Trophoblast cell (in vitro differentiated cells and primary cell): ENCODE measurements at regions not wholly inside any gene's neighbourhood (a gene's known extent, or its start where the extent isn't known, plus 50 kb on each side); places are given as distances from the start of the nearest gene placed in this dataset.

ENCODE experiments used
- DNase-seq, 2 donors: peaks; one replicate each; pipeline ENCODE4 v3.0.0-alpha.2; 2016
- H2AFZ ChIP-seq: 2 replicates; pipeline ENCODE4 v1.6.1; 2013; ENCODE audit warnings: low read length, moderate library complexity, mild to moderate bottlenecking; ENCODE audit not compliant: insufficient read depth, poor library complexity
- H2AK5ac ChIP-seq: 2 replicates; pipeline ENCODE4 v1.6.1; 2013; ENCODE audit warnings: mild to moderate bottlenecking, low read length
- H2BK120ac ChIP-seq: 2 replicates; pipeline ENCODE4 v1.6.1; 2013; ENCODE audit warnings: low read length, mild to moderate bottlenecking, moderate library complexity; ENCODE audit not compliant: insufficient read depth, poor library complexity
- H2BK12ac ChIP-seq: 2 replicates; pipeline ENCODE4 v1.6.1; 2013; ENCODE audit warnings: mild to moderate bottlenecking, low read length, moderate library complexity
- H2BK5ac ChIP-seq: 2 replicates; pipeline ENCODE4 v1.6.1; 2013; ENCODE audit warnings: low read length, low read depth, moderate library complexity, mild to moderate bottlenecking; ENCODE audit not compliant: poor library complexity
- H3K14ac ChIP-seq: 2 replicates; pipeline ENCODE4 v1.6.1; 2013; ENCODE audit warnings: mild to moderate bottlenecking, low read length
- H3K18ac ChIP-seq: 2 replicates; pipeline ENCODE4 v1.6.1; 2013; ENCODE audit warnings: mild to moderate bottlenecking, low read length
- H3K23ac ChIP-seq: 2 replicates; pipeline ENCODE4 v1.6.1; 2013; ENCODE audit warnings: low read length
- H3K27ac ChIP-seq: 2 replicates; pipeline ENCODE4 v1.5.1; 2013; ENCODE audit warnings: low read depth, mild to moderate bottlenecking, inconsistent platforms, low read length, moderate library complexity
- H3K27me3 ChIP-seq: 2 replicates; pipeline ENCODE4 v1.6.1; 2013; ENCODE audit warnings: inconsistent platforms, mild to moderate bottlenecking, low read length, moderate library complexity; ENCODE audit not compliant: insufficient read depth
- H3K36me3 ChIP-seq, 2 experiments: 1 replicate in 1 of 2; 2 replicates in 1 of 2; pipeline ENCODE4 v1.6.1; 2013; ENCODE audit warnings: low read length in 2 of 2, mild to moderate bottlenecking in 2 of 2, moderate library complexity in 1 of 2; ENCODE audit not compliant: insufficient read depth in 2 of 2, control insufficient read depth in 1 of 2
- H3K4ac ChIP-seq: 2 replicates; pipeline ENCODE4 v1.6.1; 2013; ENCODE audit warnings: low read depth, mild to moderate bottlenecking, low read length, moderate library complexity
- H3K4me1 ChIP-seq, 2 experiments: 1 replicate in 1 of 2; 2 replicates in 1 of 2; pipeline ENCODE4 v1.6.1; 2013; ENCODE audit warnings: low read length in 2 of 2, mild to moderate bottlenecking in 2 of 2, moderate library complexity in 1 of 2; ENCODE audit not compliant: insufficient read depth in 2 of 2, control insufficient read depth in 1 of 2
- H3K4me2 ChIP-seq: 2 replicates; pipeline ENCODE4 v1.6.1; 2013; ENCODE audit warnings: inconsistent platforms, mild to moderate bottlenecking, low read length, moderate library complexity
- H3K4me3 ChIP-seq: 2 replicates; pipeline ENCODE4 v1.5.1; 2013; ENCODE audit warnings: mild to moderate bottlenecking, low read depth, low read length, inconsistent platforms
- H3K79me1 ChIP-seq: one replicate; pipeline ENCODE4 v1.6.1; 2013; ENCODE audit warnings: low read length
- H3K79me2 ChIP-seq: 2 replicates; pipeline ENCODE4 v1.6.1; 2013; ENCODE audit warnings: low read length, mild to moderate bottlenecking; ENCODE audit not compliant: control insufficient read depth, insufficient read depth, poor library complexity
- H3K9ac ChIP-seq: 2 replicates; pipeline ENCODE4 v1.6.1; 2013; ENCODE audit warnings: mild to moderate bottlenecking, low read length
- H3K9me3 ChIP-seq: 2 replicates; pipeline ENCODE4 v1.6.1; 2013; ENCODE audit warnings: low read depth, mild to moderate bottlenecking, control low read depth, inconsistent platforms, low read length; ENCODE audit not compliant: insufficient read depth
- H4K12ac ChIP-seq: 2 replicates; pipeline ENCODE4 v1.6.1; 2013; ENCODE audit warnings: low read depth, mild to moderate bottlenecking, low read length, moderate library complexity
- H4K8ac ChIP-seq: 2 replicates; pipeline ENCODE4 v1.6.1; 2013; ENCODE audit warnings: low read depth, mild to moderate bottlenecking, low read length, moderate library complexity
- H4K91ac ChIP-seq: one replicate; pipeline ENCODE4 v1.6.1; 2013; ENCODE audit warnings: low read depth, mild to moderate bottlenecking, low read length, moderate library complexity
- WGBS: extraction: QIAGEN DNeasy Blood & Tissue Kit; methylation state at CpG from one replicate; pipeline ENCODE4 v1.1.7; 2013; ENCODE audit warnings: missing lambda C conversion rate; ENCODE audit not compliant: insufficient read length, insufficient coverage; ENCODE audit errors: extremely low coverage; 5-methylcytosine and 5-hydroxymethylcytosine counted together

DNA sequence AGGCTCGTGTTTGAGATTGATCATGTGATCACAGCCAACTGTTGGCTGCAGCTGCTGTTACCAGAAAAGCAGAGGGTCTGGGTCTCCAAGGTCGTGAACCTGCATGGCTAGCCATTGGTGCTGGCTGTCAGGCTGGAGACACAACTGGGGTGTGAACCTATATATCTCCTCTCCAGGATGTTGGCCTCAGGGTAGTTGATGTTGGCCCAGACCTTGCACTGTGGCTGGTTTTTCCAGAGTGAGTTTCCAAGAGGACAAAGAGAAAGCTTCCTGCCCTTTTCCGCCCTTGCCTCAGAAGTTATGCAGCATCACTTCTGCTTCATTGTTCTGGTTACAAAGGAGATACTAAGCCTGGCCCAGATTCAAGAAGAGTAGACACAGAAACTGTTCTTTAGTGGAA, 607.8 kb upstream of the HS3ST1 start:
- Histone ChIP-seq H4K8ac (no peak overlapping the region), H3K18ac (no peak overlapping the region), H3K79me1 (no peaks in the 10 kb centered on the region), H2BK12ac (no peak overlapping the region), H4K12ac (no peak overlapping the region), H3K79me2 (no peaks in the 10 kb centered on the region), H3K9me3 (peaks cover 7% of the 10 kb centered on the region), H4K91ac (no peak overlapping the region), H3K23ac (no peak overlapping the region), H3K9ac (no peak overlapping the region), H2BK5ac (no peak overlapping the region), H3K4me3 (no peak overlapping the region), H2AFZ (no peak overlapping the region), H3K4me1 (no peaks in the 10 kb centered on the region), H3K14ac (no peak overlapping the region), H2AK5ac (no peak overlapping the region), H3K4me2 (no peak overlapping the region), H3K36me3 (no peaks in the 10 kb centered on the region), H3K27ac (no peak overlapping the region), H3K27me3 (no peaks in the 10 kb centered on the region), H3K4ac (no peak overlapping the region), H2BK120ac (no peak overlapping the region)
- no CpG with 5 or more reads among the region's 3 CpGs for WGBS
- no peak for DNase-seq

DNA sequence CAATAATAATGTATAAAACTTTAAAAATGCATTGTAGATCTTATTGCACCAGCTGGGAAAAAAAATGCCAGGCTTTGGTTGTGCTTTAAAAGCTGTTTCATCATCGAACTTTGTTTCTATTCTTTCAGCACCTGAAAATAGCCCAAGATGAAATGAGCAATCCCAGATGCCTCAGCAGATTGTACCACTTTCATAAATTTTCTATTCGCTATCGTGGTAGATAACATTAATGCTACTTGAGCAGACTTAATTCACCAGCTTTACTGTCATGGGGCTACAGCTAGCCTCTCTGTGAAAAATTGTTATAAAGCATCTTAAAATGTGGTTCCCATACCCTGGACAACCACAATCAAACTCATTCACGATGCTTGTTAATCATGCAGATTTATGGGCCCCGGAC, 599.6 kb upstream of the HS3ST1 start:
- no peaks in the 10 kb centered on the region for H3K79me2 ChIP-seq
- no CpG with 5 or more reads among the region's 5 CpGs for WGBS
- no peak overlapping the region for H4K8ac ChIP-seq
- H3K4ac ChIP-seq, result no peak overlapping the region
- H2BK12ac ChIP-seq, result no peak overlapping the region
- no peak overlapping the region for H3K18ac ChIP-seq
- H3K4me3 ChIP-seq, result no peak overlapping the region
- H3K36me3 ChIP-seq, result no peaks in the 10 kb centered on the region
- no peak overlapping the region for H3K9ac ChIP-seq
- DNase-seq, result no peak
- H3K79me1 ChIP-seq, result no peaks in the 10 kb centered on the region
- no peak overlapping the region for H4K91ac ChIP-seq
- no peak overlapping the region for H2BK120ac ChIP-seq
- no peaks in the 10 kb centered on the region for H3K4me1 ChIP-seq
- no peak overlapping the region for H4K12ac ChIP-seq
- H3K9me3 ChIP-seq, result no peaks in the 10 kb centered on the region
- H3K4me2 ChIP-seq, result no peak overlapping the region
- no peak overlapping the region for H2AK5ac ChIP-seq
- H2AFZ ChIP-seq, result no peak overlapping the region
- H3K27ac ChIP-seq, result no peak overlapping the region
- no peak overlapping the region for H3K23ac ChIP-seq
- H2BK5ac ChIP-seq, result no peak overlapping the region
- no peaks in the 10 kb centered on the region for H3K27me3 ChIP-seq
- H3K14ac ChIP-seq, result no peak overlapping the region

DNA sequence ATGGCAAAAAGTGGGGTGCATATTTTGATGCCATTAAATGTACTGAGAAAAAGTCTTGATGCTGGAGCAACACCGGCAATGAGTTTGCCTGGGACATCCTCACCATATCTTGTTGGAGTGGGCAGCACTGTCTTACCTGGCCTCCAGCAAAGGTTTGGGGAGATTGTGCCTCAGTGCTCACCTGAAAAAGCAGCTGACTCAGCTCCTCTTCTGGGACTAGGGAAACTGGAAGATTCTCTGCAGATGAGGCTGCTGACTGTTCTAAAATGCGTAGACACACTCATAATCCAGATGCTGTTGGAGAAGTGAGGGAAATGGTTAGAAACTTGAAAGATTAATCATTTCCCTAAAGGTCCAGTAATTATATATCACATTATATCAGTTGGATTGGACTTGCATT, 593.7 kb upstream of the HS3ST1 start:
- Histone ChIP-seq H3K27ac (no peak overlapping the region), H3K9me3 (peaks cover 2% of the 10 kb centered on the region), H3K9ac (no peak overlapping the region), H2BK12ac (no peak overlapping the region), H2BK120ac (no peak overlapping the region), H4K12ac (no peak overlapping the region), H3K4ac (no peak overlapping the region), H2AK5ac (no peak overlapping the region), H3K27me3 (no peaks in the 10 kb centered on the region), H3K4me1 (no peaks in the 10 kb centered on the region), H3K14ac (no peak overlapping the region), H2AFZ (no peak overlapping the region), H3K79me2 (no peaks in the 10 kb centered on the region), H3K4me2 (no peak overlapping the region), H3K23ac (no peak overlapping the region), H4K91ac (no peak overlapping the region), H4K8ac (no peak overlapping the region), H3K18ac (no peak overlapping the region), H3K79me1 (no peaks in the 10 kb centered on the region), H2BK5ac (no peak overlapping the region), H3K36me3 (no peaks in the 10 kb centered on the region), H3K4me3 (no peak overlapping the region)
- no peak for DNase-seq
- no CpG with 5 or more reads among the region's 2 CpGs for WGBS

DNA sequence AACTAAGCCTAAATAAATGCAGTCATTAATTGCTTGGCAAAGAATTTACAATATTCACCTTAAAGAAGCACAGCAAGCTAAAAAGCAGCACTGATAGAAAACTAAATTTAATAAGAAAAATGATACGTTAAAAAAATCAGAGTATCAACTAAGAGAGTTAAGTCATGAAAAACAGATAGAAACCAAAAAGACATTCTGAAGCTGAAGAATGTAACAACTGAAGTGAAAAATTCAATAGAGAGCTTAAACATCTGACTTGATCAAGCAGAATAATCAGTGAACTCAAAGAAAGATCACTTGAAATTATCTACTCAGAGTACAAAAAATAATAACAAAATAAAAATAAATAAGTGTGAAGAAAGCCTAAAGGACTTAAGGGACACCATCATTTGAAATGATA, 588.0 kb upstream of the HS3ST1 start:
- Histone ChIP-seq H3K36me3 (no peaks in the 10 kb centered on the region), H3K23ac (no peak overlapping the region), H2AFZ (no peak overlapping the region), H3K14ac (no peak overlapping the region), H3K79me2 (no peaks in the 10 kb centered on the region), H2BK120ac (no peak overlapping the region), H3K4ac (no peak overlapping the region), H3K4me3 (no peak overlapping the region), H4K12ac (no peak overlapping the region), H4K8ac (no peak overlapping the region), H3K79me1 (no peaks in the 10 kb centered on the region), H3K9me3 (no peaks in the 10 kb centered on the region), H3K27ac (no peak overlapping the region), H3K9ac (no peak overlapping the region), H2BK12ac (no peak overlapping the region), H2BK5ac (no peak overlapping the region), H2AK5ac (no peak overlapping the region), H4K91ac (no peak overlapping the region), H3K27me3 (no peaks in the 10 kb centered on the region), H3K4me1 (no peaks in the 10 kb centered on the region), H3K4me2 (no peak overlapping the region), H3K18ac (no peak overlapping the region)
- WGBS, result no CpG with 5 or more reads among the region's 1 CpG
- DNase-seq, result no peak

DNA sequence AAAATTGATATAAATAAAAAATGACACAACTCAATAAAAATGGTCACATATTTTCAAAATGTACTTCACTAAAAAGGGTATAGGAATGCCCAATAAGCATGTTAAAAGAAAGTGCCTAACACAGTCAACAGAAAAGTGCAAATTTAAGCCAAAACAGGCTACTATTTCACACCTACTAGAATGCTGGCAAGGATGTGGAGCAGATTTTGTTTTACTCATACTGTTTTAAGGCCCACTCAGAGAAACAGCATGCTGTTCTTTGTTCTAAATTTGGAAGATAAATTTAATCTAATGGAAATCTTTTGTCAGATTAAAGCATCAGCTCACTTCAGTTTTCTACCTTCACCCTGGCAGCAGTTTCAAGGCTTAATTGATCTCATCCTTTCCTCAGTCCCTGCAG, 576.8 kb upstream of the HS3ST1 start:
- Histone ChIP-seq H3K4ac (no peak overlapping the region), H3K18ac (no peak overlapping the region), H3K9ac (no peak overlapping the region), H2AFZ (no peak overlapping the region), H3K4me2 (no peak overlapping the region), H3K4me3 (no peak overlapping the region), H3K23ac (no peak overlapping the region), H3K4me1 (no peaks in the 10 kb centered on the region), H3K36me3 (no peaks in the 10 kb centered on the region), H2BK5ac (no peak overlapping the region), H4K91ac (no peak overlapping the region), H3K27ac (no peak overlapping the region), H4K12ac (no peak overlapping the region), H2BK120ac (no peak overlapping the region), H3K79me1 (no peaks in the 10 kb centered on the region), H3K27me3 (no peaks in the 10 kb centered on the region), H3K79me2 (no peaks in the 10 kb centered on the region), H3K9me3 (no peaks in the 10 kb centered on the region), H4K8ac (no peak overlapping the region), H3K14ac (no peak overlapping the region), H2AK5ac (no peak overlapping the region), H2BK12ac (no peak overlapping the region)
- no peak for DNase-seq
